Uterus (tissue), 2 donors: ENCODE measurements at regions not wholly inside any gene's neighbourhood (a gene's known extent, or its start where the extent isn't known, plus 50 kb on each side); places are given as distances from the start of the nearest gene placed in this dataset.

ENCODE experiments used
- CTCF ChIP-seq, 4 experiments: fragments of 200-600 bp in 2 of 4; fragments of 450-650 bp in 2 of 4; sonication (generic) in 2 of 4; IDR thresholded peaks; one replicate each; pipeline ENCODE4 v1.5.1; 2016 to 2019; ENCODE audit warnings: antibody characterized with exemption in 4 of 4, mild to moderate bottlenecking in 2 of 4, moderate library complexity in 1 of 4
- POLR2A ChIP-seq, 2 donors: fragments of 450-650 bp; IDR thresholded peaks; one replicate each; pipeline ENCODE4 v1.6.1; 2016; ENCODE audit warnings: antibody characterized with exemption in 2 of 2, mild to moderate bottlenecking in 1 of 2, moderate library complexity in 1 of 2

- TF ChIP-seq CTCF (IDR thresholded peaks at IDR 0.05) (no peak), POLR2A (IDR thresholded peaks at IDR 0.05) (no peak)
Measured at GRCh38 chr6:163712566-163712961, 298.0 kb downstream of the QKI start.
